Naive thymus-derived CD4-positive, alpha-beta T cell (primary cell): ENCODE measurements at regions not wholly inside any gene's neighbourhood (a gene's known extent, or its start where the extent isn't known, plus 50 kb on each side); places are given as distances from the start of the nearest gene placed in this dataset.

Source experiments
- ATAC-seq: fragments of 150-1000 bp; cut with Tn5 transposase; 2 replicates; pipeline ENCODE4 v1.10.0; 2021; ENCODE audit warnings: mild to moderate bottlenecking, moderate library complexity
- CTCF ChIA-PET: fragments of 350-600 bp; sonication (Branson Sonifier 250); formaldehyde crosslinking; loops from one replicate; lab custom pipeline; 2021; ENCODE audit warnings: antibody characterized with exemption; lab: Charles Lee
- POLR2A ChIA-PET: fragments of 350-600 bp; sonication (Branson Sonifier 250); formaldehyde crosslinking; loops from one replicate; lab custom pipeline; 2021; ENCODE audit warnings: antibody characterized with exemption, inconsistent platforms; lab: Charles Lee
- DNase-seq, 9 donors: peaks; one replicate each; pipeline versions ENCODE4 v3.0.0 to v3.0.0-alpha.2; 2020 to 2022; ENCODE audit warnings: mixed read lengths in 1 of 9
- H3K27ac ChIP-seq: one replicate; pipeline ENCODE4 v1.7.0; 2013; ENCODE audit warnings: mild to moderate bottlenecking, low read depth, low read length, moderate library complexity
- H3K27me3 ChIP-seq, 2 donors: one replicate each; pipeline ENCODE4 v1.7.0; 2013; ENCODE audit warnings: low read length in 2 of 2, mild to moderate bottlenecking in 2 of 2, moderate library complexity in 2 of 2; ENCODE audit not compliant: control insufficient read depth in 2 of 2, insufficient read depth in 2 of 2
- H3K36me3 ChIP-seq, 3 experiments: 1 replicate in 2 of 3; 2 replicates in 1 of 3; pipeline ENCODE4 v1.7.0; 2013; ENCODE audit warnings: low read length in 3 of 3, mild to moderate bottlenecking in 3 of 3, moderate library complexity in 1 of 3; ENCODE audit not compliant: insufficient read depth in 3 of 3, control insufficient read depth in 2 of 3
- H3K4me1 ChIP-seq, 2 donors: one replicate each; pipeline ENCODE4 v1.7.0; 2013; ENCODE audit warnings: low read length in 2 of 2, mild to moderate bottlenecking in 2 of 2, moderate library complexity in 1 of 2; ENCODE audit not compliant: control insufficient read depth in 2 of 2, insufficient read depth in 2 of 2
- H3K4me3 ChIP-seq: 2 replicates; pipeline ENCODE4 v1.7.0; 2013; ENCODE audit warnings: mild to moderate bottlenecking, low read length
- H3K9me3 ChIP-seq, 3 experiments: 1 replicate in 2 of 3; 2 replicates in 1 of 3; pipeline ENCODE4 v1.7.0; 2013; ENCODE audit warnings: low read length in 3 of 3; ENCODE audit not compliant: control insufficient read depth in 2 of 3
- H3K27ac Mint-ChIP-seq, 9 donors: one replicate each; pipeline ENCODE4 v1.8.0; 2020 to 2022; ENCODE audit warnings: mixed read lengths in 9 of 9, mild to moderate bottlenecking in 8 of 9, moderate library complexity in 5 of 9, inconsistent platforms in 2 of 9
- H3K27me3 Mint-ChIP-seq, 5 donors: one replicate each; pipeline ENCODE4 v1.8.0; 2021 to 2022; ENCODE audit warnings: mixed read lengths in 5 of 5, mild to moderate bottlenecking in 1 of 5
- H3K36me3 Mint-ChIP-seq, 5 donors: one replicate each; pipeline ENCODE4 v1.8.0; 2020 to 2022; ENCODE audit warnings: mixed read lengths in 5 of 5, mild to moderate bottlenecking in 3 of 5, inconsistent platforms in 1 of 5
- H3K4me1 Mint-ChIP-seq, 7 donors: one replicate each; pipeline ENCODE4 v1.8.0; 2020 to 2022; ENCODE audit warnings: mixed read lengths in 7 of 7, mild to moderate bottlenecking in 3 of 7, inconsistent platforms in 1 of 7
- H3K4me3 Mint-ChIP-seq, 10 donors: one replicate each; pipeline ENCODE4 v1.8.0; 2020 to 2022; ENCODE audit warnings: mild to moderate bottlenecking in 10 of 10, mixed read lengths in 10 of 10, moderate library complexity in 6 of 10, inconsistent platforms in 2 of 10
- H3K9me3 Mint-ChIP-seq, 11 donors: one replicate each; pipeline ENCODE4 v1.8.0; 2020 to 2022; ENCODE audit warnings: mixed read lengths in 11 of 11, mild to moderate bottlenecking in 4 of 11, inconsistent platforms in 1 of 11, moderate library complexity in 1 of 11
- intact Hi-C, 2 donors: fragments of 100-400 bp; cut with micrococcal nuclease; formaldehyde crosslinking; loops; one replicate each; pipeline ENCODE4 v1.15.1; 2023

DNA sequence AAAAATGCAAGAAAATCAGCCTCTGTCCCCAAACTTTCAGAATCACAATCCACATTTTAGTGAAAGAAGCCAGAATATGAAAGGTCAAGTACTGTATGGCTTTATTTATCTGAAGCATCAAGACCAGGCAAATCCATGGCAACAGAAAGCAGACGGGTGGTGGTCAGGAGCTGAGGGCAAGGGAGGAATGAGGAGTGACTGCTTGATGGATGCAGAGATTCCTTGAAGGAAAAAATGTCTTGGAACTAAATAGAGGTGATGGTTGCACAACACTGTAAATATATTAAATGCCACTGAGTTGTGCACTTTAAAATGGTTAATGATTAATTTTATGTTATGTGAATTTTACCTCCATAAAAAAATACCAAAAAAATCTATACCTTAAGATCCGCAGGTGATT lies 165.1 kb downstream of the GXYLT1 start:
- Mint-ChIP-seq H3K27me3 (peaks cover 0 to 19% (median 15%) of the 10 kb centered on the region in 5 donors), H3K4me1 (no peaks in the 10 kb centered on the region), H3K9me3 (peaks cover 0 to 5% (median 0%) of the 10 kb centered on the region in 11 donors), H3K27ac (no peak overlapping the region), H3K4me3 (no peak overlapping the region), H3K36me3 (no peaks in the 10 kb centered on the region)
- ATAC-seq (no peak), DNase-seq (no peak)
- Histone ChIP-seq H3K4me1 (no peaks in the 10 kb centered on the region), H3K27ac (no peak overlapping the region), H3K27me3 (no peaks in the 10 kb centered on the region), H3K36me3 (no peaks in the 10 kb centered on the region), H3K4me3 (no peak overlapping the region), H3K9me3 (no peaks in the 10 kb centered on the region)
- POLR2A ChIA-PET: no interaction called here
- CTCF ChIA-PET: no interaction called here
- intact Hi-C loops: no loop called here

DNA sequence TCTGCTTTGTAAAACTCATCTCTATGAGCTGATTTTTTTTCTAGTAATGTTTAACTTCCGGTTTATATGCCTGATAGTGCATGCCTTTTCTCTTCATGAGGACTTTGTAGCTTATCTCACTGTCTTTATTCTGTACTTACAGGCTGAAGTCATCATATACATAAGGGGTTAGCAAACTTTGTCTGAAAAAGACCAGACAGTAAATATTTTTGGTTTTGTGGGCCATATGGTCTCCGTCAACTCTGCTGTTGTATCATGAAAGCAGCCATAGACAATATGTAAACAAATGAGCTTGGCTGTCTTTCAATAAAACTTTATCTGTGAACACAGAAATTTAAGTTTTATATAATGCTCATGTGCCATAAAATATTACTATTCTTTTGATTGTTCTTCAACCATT lies 172.1 kb downstream of the GXYLT1 start:
- Mint-ChIP-seq H3K27ac (no peak overlapping the region), H3K9me3 (no peaks in the 10 kb centered on the region), H3K4me3 (no peak overlapping the region), H3K36me3 (no peaks in the 10 kb centered on the region), H3K4me1 (no peaks in the 10 kb centered on the region), H3K27me3 (no peaks in the 10 kb centered on the region)
- DNase-seq: no peak
- Histone ChIP-seq H3K27me3 (no peaks in the 10 kb centered on the region), H3K4me1 (no peaks in the 10 kb centered on the region), H3K9me3 (no peaks in the 10 kb centered on the region), H3K27ac (no peak overlapping the region), H3K4me3 (no peak overlapping the region), H3K36me3 (no peaks in the 10 kb centered on the region)
- CTCF ChIA-PET: no interaction called here
- intact Hi-C loops: no loop called here
- ATAC-seq: no peak
- POLR2A ChIA-PET: no interaction called here

GRCh38 chr12:41972196-41972595 lies 172.5 kb downstream of the GXYLT1 start:
- ATAC-seq (no peak), DNase-seq (no peak)
- no peaks in the 10 kb centered on the region for H3K9me3 ChIP-seq
- no peaks in the 10 kb centered on the region for H3K4me1 Mint-ChIP-seq
- H3K4me3 Mint-ChIP-seq: no peak overlapping the region
- H3K36me3 Mint-ChIP-seq: no peaks in the 10 kb centered on the region
- H3K4me3 ChIP-seq: no peak overlapping the region
- ChIA-PET POLR2A (no interaction called here), CTCF (no interaction called here)
- no peaks in the 10 kb centered on the region for H3K27me3 Mint-ChIP-seq
- no peaks in the 10 kb centered on the region for H3K27me3 ChIP-seq
- H3K27ac ChIP-seq: no peak overlapping the region
- H3K36me3 ChIP-seq: no peaks in the 10 kb centered on the region
- no peaks in the 10 kb centered on the region for H3K4me1 ChIP-seq
- no peak overlapping the region for H3K27ac Mint-ChIP-seq
- intact Hi-C loops: no loop called here
- no peaks in the 10 kb centered on the region for H3K9me3 Mint-ChIP-seq

DNA sequence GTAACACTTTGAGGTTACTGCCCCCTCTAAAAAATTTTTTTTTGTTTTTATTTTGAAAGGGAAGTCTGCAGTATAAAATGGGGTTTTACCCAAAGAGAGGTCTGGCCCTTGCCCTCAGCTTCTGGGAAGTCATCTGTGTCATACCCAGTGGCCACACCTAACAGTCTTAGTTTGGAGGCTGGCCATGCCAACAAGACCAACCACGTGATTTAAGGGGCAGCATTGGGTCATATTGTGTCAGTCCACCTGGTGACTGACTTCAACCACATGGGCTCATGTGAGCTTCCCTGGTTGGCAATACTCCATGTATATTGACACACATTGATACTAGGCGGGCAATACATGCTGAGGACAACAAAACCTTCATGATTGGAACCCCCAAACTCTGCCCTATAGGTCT lies 173.9 kb downstream of the GXYLT1 start:
- no peaks in the 10 kb centered on the region for H3K27me3 ChIP-seq
- H3K9me3 ChIP-seq: no peaks in the 10 kb centered on the region
- no peak overlapping the region for H3K4me3 ChIP-seq
- H3K36me3 ChIP-seq: no peaks in the 10 kb centered on the region
- H3K4me3 Mint-ChIP-seq: no peak overlapping the region
- H3K27ac Mint-ChIP-seq: no peak overlapping the region
- no peak for ATAC-seq
- POLR2A ChIA-PET: no interaction called here
- no peaks in the 10 kb centered on the region for H3K4me1 ChIP-seq
- intact Hi-C loops: no loop called here
- no peaks in the 10 kb centered on the region for H3K9me3 Mint-ChIP-seq
- no peak overlapping the region for H3K27ac ChIP-seq
- DNase-seq: no peak
- no peaks in the 10 kb centered on the region for H3K27me3 Mint-ChIP-seq
- H3K36me3 Mint-ChIP-seq: no peaks in the 10 kb centered on the region
- no peaks in the 10 kb centered on the region for H3K4me1 Mint-ChIP-seq
- CTCF ChIA-PET: no interaction called here

DNA sequence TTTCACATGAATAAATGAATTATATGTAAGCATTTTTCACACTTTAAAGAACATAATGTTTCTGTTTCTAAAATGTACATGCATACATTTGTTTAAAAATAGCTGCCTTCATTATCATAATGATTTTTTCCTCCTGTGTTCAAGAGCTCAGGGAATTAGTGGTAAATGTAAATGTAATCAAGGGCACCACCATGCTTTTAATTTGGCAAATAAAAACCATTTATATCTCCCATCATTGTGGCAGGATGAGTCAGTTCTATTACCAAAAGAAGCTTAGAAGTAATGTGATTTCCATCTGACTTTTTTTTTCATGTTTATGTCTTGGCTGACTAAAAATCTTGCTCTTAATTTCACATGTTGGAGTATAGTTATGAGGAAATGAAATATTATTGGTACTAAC lies 176.1 kb downstream of the GXYLT1 start:
- no peak overlapping the region for H3K27ac Mint-ChIP-seq
- H3K9me3 ChIP-seq: no peaks in the 10 kb centered on the region
- DNase-seq (no peak), ATAC-seq (no peak)
- no peaks in the 10 kb centered on the region for H3K4me1 Mint-ChIP-seq
- CTCF ChIA-PET: no interaction called here
- no peak overlapping the region for H3K4me3 ChIP-seq
- POLR2A ChIA-PET: no interaction called here
- no peaks in the 10 kb centered on the region for H3K36me3 Mint-ChIP-seq
- peaks cover 0 to 14% (median 4%) of the 10 kb centered on the region in 5 donors for H3K27me3 Mint-ChIP-seq
- intact Hi-C loops: no loop called here
- H3K36me3 ChIP-seq: no peaks in the 10 kb centered on the region
- no peak overlapping the region for H3K4me3 Mint-ChIP-seq
- no peak overlapping the region for H3K27ac ChIP-seq
- no peaks in the 10 kb centered on the region for H3K4me1 ChIP-seq
- no peaks in the 10 kb centered on the region for H3K9me3 Mint-ChIP-seq
- no peaks in the 10 kb centered on the region for H3K27me3 ChIP-seq

- DNase-seq (no peak), ATAC-seq (no peak)
- Histone ChIP-seq H3K9me3 (no peaks in the 10 kb centered on the region), H3K36me3 (no peaks in the 10 kb centered on the region), H3K27me3 (no peaks in the 10 kb centered on the region), H3K4me3 (no peak overlapping the region), H3K4me1 (no peaks in the 10 kb centered on the region), H3K27ac (no peak overlapping the region)
- no peaks in the 10 kb centered on the region for H3K9me3 Mint-ChIP-seq
- H3K36me3 Mint-ChIP-seq: no peaks in the 10 kb centered on the region
- H3K4me1 Mint-ChIP-seq: no peaks in the 10 kb centered on the region
- no peak overlapping the region for H3K4me3 Mint-ChIP-seq
- H3K27me3 Mint-ChIP-seq: peaks cover 0 to 14% (median 4%) of the 10 kb centered on the region in 5 donors
- ChIA-PET POLR2A (no interaction called here), CTCF (no interaction called here)
- H3K27ac Mint-ChIP-seq: no peak overlapping the region
- intact Hi-C loops: no loop called here
These were observed 176.8 kb downstream of the GXYLT1 start for GRCh38 chr12:41967668-41968500.

DNA sequence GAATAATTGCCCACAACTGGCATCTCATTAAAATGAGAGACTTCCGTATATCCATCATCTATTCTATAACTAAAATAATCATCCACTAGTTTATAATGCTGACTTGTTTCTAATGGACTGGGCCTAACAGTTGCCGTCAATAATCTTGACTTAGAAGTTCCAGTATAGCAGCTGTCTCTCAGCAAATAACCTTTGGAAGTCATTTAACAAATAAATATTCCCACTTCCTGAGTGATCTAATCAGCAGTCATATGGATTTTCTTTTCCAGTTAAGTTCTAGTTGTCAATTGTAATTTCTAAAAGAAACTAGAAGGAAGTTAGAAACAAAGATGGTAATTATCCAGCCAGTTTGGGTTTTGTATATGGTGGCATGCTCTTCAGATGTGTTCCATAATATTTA lies 177.8 kb downstream of the GXYLT1 start:
- H3K27me3 Mint-ChIP-seq: peaks cover 0 to 14% (median 4%) of the 10 kb centered on the region in 5 donors
- no peak for DNase-seq

More for the DNA sequence above, 177.8 kb downstream of the GXYLT1 start:
- Histone ChIP-seq H3K4me3 (no peak overlapping the region), H3K27ac (no peak overlapping the region), H3K4me1 (no peaks in the 10 kb centered on the region), H3K27me3 (no peaks in the 10 kb centered on the region), H3K9me3 (no peaks in the 10 kb centered on the region), H3K36me3 (no peaks in the 10 kb centered on the region)
- intact Hi-C loops: no loop called here
- H3K4me3 Mint-ChIP-seq: no peak overlapping the region
- no peaks in the 10 kb centered on the region for H3K9me3 Mint-ChIP-seq
- H3K36me3 Mint-ChIP-seq: no peaks in the 10 kb centered on the region
- no peak for ATAC-seq
- CTCF ChIA-PET: no interaction called here
- no peaks in the 10 kb centered on the region for H3K4me1 Mint-ChIP-seq
- POLR2A ChIA-PET: no interaction called here
- H3K27ac Mint-ChIP-seq: no peak overlapping the region
